HuH-7 (cell line): ENCODE measurements at regions not wholly inside any gene's neighbourhood (a gene's known extent, or its start where the extent isn't known, plus 50 kb on each side); places are given as distances from the start of the nearest gene placed in this dataset.
"Not testable (repeated sequence)": the region's sequence is repeated elsewhere in the genome, so short reads cannot be mapped to it uniquely, and the experiment has no call there.

Experiments used
- DNase-seq: peaks from one replicate; pipeline ENCODE4 v3.0.0; 2011; ENCODE audit warnings: low spot score

- DNase-seq: no peak
Measured at GRCh38 chr12:65734226-65734625, 90.1 kb upstream of the HMGA2 start.

DNA sequence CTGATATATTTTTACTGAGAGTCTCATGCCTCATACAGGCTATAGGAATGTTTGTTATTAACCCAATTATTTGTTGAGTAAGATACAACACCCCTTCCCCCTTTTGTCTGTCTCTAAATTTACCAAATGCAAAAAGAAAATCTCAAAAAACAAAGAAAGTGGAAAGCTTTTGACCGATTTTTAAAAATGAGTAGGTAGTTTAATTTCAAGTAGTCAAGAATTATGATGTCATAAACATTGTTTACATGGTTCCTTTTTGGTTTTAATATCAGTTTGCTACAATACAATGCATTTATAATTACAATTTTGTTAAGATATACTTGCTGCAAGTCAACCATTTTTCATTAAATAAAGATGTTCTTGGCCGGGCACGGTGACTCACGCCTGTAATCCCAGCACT lies 84.7 kb upstream of the HMGA2 start:
- DNase-seq: no peak

DNA sequence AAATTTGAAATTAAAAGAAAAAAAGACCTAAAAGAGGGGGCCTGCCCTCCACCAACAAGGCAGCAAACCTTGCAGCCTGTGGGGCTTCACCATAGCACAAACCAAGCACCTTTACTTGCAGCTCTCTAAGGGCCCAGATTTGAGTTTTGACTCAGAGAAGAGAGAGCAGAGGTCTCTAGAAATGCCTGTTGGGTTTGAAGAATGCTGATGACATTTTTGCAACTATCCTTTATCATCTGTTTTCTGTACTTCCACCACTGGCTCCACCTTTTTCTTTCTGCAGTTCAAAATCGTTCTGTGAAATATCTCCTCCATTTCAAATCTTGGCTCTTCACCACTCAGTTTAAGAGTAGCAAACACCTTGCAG lies 83.8 kb upstream of the HMGA2 start:
- DNase-seq: no peak

GRCh38 chr12:65740873-65741600 lies 83.2 kb upstream of the HMGA2 start:
- peak; percentile 93 for DNase-seq

DNA sequence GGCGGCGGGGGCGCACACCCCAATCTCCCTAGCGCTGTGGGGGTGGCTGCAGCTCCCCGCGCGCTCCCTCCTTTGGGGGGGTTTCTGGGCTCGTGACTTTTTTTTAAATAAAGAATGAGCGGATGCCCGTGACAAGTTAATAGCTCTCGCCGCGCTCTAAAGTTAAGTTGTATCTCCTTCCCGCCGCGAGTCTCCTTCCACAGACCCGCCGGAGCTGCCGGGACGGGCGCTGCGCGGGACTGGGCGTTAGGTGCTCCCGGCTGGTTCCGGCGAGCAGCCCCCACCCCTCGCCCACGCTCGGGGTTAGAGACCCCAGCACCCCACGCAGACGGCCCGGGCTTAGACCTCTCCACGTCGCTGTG lies 82.6 kb upstream of the HMGA2 start:
- peak; percentile 50 for DNase-seq

- peak; percentile 79 for DNase-seq
Measured at GRCh38 chr12:65742018-65743010, 82.0 kb upstream of the HMGA2 start.

GRCh38 chr12:65744236-65744840 lies 79.9 kb upstream of the HMGA2 start:
- DNase-seq: not testable (repeated sequence)

- DNase-seq: no peak
Measured at GRCh38 chr12:65747338-65747737, 76.9 kb upstream of the HMGA2 start.

DNA sequence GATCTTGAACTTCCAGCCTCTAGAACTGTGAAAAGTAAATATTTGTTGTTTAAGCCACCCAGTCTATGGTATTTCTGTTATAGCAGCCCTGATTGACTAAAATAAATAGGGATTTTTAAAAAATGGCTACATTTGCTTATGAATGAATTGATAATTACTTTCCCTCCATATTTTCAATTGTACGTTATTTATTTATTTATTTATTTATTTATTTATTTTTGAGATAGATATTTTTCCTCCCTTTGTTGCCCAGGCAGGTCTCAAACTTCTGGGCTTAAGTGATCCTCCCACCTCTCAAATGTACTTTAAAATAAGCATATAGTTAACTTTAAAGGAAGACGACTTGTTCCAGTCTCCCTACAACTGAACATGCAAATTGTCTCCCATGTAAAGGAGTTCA lies 76.0 kb upstream of the HMGA2 start:
- no peak for DNase-seq

DNA sequence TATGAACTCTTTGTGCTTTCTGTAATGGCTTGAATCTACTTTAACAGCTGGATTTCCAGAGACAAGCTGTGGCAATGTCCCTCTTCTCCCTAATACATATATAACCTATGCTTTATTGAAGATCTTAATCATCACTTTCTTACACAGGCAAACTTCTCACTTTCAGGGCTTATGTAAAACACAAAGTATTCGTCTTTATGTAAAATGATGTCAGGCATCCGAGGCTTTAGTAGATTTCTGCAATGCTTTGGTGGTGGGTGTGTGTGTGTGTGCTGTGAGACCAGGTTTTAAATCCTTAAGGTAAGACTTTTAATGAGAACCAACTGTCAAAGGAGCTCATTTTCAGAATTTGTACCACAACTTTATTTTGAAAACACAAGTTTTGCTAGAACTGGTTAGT lies 70.0 kb upstream of the HMGA2 start:
- DNase-seq: no peak

- no peak for DNase-seq
Measured at GRCh38 chr12:65754744-65755595, 69.3 kb upstream of the HMGA2 start.

DNA sequence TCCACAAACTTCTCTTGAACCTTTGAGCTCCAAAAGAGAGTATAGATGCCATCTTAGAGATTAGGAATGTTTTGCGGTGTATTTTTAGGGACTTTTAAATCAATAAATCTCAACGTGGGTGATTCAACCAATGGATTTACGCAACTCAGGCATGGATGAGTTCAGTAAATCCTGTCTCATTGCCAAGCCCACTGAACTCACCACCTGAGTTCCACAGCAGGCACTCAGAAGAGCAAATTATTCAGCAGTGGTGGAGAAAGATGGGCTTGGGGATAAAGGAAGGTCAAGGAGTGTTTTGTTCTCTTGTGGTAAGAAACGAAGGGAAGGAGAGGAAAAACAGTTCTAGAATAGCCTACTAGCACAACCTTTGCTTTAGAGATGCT lies 68.7 kb upstream of the HMGA2 start:
- DNase-seq: no peak

- no peak for DNase-seq
Measured at GRCh38 chr12:65756267-65756666, 68.0 kb upstream of the HMGA2 start.

DNA sequence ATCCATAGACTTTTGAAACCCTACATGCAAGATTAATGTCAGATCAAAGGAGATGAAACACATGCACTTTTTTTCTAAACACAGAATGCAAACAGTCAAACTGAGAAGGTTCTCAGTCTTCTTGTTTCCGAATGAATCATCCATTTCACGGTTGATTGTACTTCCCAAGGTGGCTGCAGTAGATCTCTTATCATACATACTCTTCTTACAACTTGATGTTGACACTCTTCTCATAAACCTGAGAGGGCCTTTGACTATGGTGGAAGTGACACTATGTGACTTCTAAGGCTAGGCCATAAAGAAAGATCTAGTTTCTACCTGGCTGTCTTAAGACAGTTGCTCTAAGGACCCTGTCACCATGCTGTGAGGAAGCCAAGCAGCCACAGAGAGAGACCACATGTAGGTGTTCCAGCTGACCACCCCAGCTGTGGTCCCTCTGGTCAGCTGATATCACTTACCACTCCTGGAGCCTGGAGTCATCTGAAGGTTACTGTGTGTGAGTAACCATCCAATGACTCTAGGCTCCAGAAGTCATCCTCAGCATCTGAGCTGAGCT lies 67.2 kb upstream of the HMGA2 start:
- DNase-seq: no peak

DNA sequence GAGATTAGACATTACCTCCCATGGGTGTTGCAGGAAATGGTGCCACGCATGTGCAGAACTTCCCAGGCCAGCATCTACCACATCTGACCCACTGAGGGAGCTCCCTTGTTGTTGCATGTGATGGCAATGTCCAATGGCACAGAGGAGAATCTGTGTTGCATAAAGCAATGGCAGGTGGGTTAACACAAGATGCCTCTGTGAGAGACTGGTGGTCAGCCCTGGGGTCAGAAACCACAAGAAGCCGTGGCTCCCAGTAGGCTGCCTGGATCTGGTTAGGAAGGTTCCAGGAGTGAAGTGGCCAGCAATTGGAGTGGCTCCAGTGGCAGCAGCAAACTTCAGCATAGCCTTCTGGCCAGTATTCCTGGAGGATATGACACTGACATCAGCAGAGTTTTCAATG lies 65.9 kb upstream of the HMGA2 start:
- no peak for DNase-seq

- DNase-seq: no peak
Measured at GRCh38 chr12:65759735-65760134, 64.5 kb upstream of the HMGA2 start.

DNA sequence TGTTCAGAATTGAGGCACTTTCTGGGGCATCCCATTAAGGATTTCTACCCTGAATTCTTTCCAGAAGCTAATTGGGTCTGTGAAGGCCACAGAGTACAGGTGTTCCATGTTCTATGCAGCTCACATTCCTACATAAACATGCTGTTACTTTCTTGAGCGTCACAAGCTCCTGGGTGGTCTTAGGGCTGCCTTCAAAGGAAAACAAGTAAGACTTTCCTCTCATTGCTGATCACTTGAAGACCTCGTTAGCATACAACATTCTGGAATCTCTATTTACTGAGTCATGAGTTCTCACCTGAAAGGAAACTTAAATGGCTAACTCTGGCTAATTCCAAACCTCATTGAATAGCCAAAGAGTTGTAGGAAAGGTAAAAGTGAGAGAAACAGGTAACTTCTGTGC lies 63.0 kb upstream of the HMGA2 start:
- no peak for DNase-seq

DNA sequence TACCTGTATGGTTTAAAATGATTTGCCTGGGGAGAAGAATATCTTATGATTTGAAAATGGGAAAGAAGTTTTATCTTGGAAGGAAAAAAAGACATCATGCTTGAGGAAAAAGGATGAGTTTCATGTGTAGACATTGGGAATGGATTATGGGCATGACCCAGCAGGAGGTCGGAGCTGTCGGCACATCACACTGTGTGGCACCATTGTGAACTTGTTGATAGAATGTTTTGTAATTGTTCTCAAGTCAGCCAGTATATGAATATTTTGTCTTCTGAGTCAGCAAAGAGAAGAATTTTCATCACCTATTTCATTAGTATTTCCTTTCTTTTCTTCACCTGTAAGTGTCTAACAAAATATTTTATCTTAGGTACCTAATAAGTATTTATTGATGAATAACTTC lies 60.0 kb upstream of the HMGA2 start:
- no peak for DNase-seq

- DNase-seq: no peak
Measured at GRCh38 chr12:65765436-65765813, 58.9 kb upstream of the HMGA2 start.

GRCh38 chr12:65769880-65770279 lies 54.4 kb upstream of the HMGA2 start:
- no peak for DNase-seq
